NCI-H128 (cell line): ENCODE measurements at regions not wholly inside any gene's neighbourhood (a gene's known extent, or its start where the extent isn't known, plus 50 kb on each side); places are given as distances from the start of the nearest gene placed in this dataset.

ENCODE experiments used
- DNase-seq: peaks from one replicate; lab custom pipeline; 2025; ENCODE audit not compliant: unreplicated experiment; lab: John Stamatoyannopoulos, UW

DNA sequence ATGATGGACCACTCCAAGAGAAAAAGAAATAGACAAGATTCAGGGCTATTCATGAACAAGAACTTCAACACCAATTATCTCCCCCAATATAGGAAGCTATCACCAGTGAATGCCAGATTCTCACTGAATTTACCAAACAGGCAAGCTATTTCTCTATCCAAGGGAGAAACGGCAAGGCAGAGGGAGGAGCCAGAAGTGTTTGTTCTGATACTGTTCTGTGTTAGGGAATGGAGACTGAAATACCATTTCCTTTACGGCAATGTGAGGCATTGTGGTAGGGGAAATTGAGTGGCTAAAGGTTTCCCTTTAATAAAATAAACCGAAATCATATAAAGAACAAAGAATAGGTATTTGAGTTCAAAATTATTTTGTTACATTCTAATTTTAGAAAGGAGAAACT lies 68.0 kb upstream of the ALDH1A1 start:
- no peak for DNase-seq

DNA sequence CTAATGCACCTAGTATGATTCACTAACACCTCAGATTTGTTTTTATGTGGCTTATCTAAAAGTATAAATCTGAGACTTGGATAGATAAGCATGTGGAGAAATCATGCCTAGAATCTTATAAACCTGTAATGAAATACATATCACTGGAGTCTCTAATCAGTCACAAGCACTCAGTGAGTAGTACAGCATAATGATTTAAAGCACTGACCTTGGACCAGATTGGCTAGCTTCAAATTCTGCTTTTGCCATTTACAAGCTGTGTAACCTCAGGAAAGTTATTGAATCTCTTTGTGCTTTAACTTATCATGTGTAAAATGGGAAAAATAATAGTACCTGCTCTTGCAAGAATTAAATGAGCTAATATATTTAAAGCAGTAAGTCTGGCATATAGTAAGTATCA lies 61.2 kb upstream of the ALDH1A1 start:
- no peak for DNase-seq

GRCh38 chr9:73011956-73012355 lies 59.1 kb upstream of the ALDH1A1 start:
- DNase-seq: no peak

DNA sequence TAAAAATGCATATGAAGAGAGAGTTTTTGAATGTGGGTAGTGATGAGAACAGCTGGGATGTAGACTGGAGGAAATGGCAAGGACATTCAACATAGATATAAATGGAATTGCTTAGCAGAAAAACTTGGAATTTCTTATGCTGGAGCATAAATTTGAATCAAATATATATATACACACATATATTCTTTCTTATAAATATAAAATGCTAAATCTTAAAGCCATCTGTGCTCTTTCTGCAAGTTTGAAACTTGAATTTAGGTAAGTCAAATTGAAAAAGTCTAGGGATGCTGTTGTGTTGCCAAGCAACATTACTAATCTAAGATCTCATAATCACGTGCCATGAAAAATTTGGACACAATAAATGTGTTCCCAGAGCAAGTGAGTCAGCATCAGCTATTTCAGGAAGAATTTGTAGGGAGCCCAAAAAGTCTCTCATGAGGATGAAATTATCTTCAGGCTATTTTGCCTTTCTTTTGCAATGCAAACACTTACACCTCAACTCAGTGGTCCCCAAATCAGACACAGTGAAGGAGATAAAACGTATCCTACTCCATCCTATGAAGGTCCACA lies 58.4 kb upstream of the ALDH1A1 start:
- DNase-seq: no peak

- DNase-seq: no peak
Observed at GRCh38 chr9:73009649-73010288, 56.9 kb upstream of the ALDH1A1 start.

- DNase-seq: no peak
Observed at GRCh38 chr9:73007966-73008672, 55.3 kb upstream of the ALDH1A1 start.

DNA sequence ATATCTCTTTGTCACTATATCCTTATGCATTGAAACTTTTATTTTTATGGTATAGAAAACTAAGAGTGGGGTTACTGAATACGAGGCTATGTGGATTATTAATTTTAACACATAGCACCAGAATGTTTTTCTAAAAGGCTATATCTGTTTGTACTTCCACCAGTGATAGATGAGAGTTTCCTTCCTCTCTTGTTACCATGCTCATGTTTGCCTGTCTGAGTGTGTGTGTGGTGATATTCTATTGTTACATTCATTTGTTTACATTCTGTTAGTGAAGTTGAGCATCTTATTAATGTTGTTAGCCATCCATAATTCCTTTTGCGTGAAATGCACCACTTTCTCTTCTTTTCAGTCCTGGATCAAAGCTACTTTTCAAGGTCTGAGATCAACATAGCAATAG lies 54.1 kb upstream of the ALDH1A1 start:
- DNase-seq: no peak
